SK-N-DZ (cell line): ENCODE measurements at regions not wholly inside any gene's neighbourhood (a gene's known extent, or its start where the extent isn't known, plus 50 kb on each side); places are given as distances from the start of the nearest gene placed in this dataset.

Experiments used
- DNase-seq: peaks from one replicate; pipeline ENCODE4 v3.0.0-alpha.2; 2015; ENCODE audit warnings: low spot score

- DNase-seq, result no peak
Observed at GRCh38 chr2:103103678-103104077, 341.8 kb downstream of the TMEM182 start.

DNA sequence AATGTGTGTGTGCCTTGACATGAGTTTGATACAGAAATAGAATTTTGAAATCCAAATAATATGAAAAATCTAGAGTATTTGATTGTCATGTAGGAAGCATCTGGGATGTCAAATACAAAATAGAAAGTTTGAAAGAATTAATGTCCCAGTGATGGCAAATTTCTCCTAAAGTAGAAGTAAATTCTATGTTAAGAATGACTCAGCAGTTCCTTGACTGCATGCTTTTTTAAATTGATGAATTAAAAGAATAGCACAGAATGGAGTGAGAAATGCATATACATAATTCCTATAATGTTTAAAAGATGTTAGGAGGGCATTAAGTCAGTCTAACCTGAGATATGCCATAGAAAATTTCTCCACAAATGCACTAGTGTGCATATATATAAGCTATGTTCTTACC is 357.5 kb downstream of the TMEM182 start:
- no peak for DNase-seq

DNA sequence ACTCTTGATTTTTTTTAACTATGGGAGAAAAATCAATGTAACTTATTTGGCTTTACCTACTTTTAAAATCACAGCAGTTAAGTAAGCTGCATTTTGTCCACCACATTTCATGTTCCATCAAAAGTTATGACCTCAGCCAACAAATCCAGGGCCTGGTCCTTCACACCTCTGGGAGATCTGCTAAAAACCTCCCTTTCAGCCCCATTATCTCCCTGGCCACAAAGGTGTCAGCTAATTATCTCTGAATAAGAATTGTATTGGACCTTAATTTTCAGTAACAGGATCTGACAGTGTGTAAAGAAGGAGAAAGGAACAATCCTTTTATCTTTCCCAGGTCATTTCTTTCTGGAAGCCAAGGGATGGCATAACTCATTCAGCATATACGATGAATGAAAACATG is 359.3 kb downstream of the TMEM182 start:
- no peak for DNase-seq

- DNase-seq, result no peak
Observed at GRCh38 chr2:103123516-103123915, 361.7 kb downstream of the TMEM182 start.

- no peak for DNase-seq
Observed at GRCh38 chr2:103130857-103131256, 369.0 kb downstream of the TMEM182 start.

- DNase-seq, result no peak
Observed at GRCh38 chr2:103132536-103133217, 370.8 kb downstream of the TMEM182 start.

DNA sequence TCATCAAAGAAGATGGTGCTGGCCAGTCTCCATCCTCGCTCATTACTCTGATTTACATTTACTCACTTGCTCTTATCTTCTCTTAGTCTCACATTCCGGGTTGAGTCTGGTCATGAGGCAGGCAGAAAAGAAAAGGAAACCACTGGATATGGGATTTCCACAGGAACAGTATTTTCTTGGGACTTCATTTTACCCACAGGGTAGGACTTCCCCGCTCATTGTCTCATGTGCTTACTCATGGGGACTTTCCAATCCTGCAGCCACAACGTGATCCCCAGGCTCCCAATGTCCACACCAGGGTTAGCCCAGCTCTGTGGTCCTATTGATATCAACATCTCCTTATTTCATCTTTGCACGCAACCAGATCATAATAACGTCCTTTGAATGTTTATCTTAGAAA is 373.8 kb downstream of the TMEM182 start:
- DNase-seq, result no peak

- DNase-seq, result no peak
Observed at GRCh38 chr2:103138123-103138901, 376.5 kb downstream of the TMEM182 start.

GRCh38 chr2:103139628-103140268 is 377.9 kb downstream of the TMEM182 start:
- no peak for DNase-seq

GRCh38 chr2:103144837-103145236 is 383.0 kb downstream of the TMEM182 start:
- DNase-seq, result no peak

DNA sequence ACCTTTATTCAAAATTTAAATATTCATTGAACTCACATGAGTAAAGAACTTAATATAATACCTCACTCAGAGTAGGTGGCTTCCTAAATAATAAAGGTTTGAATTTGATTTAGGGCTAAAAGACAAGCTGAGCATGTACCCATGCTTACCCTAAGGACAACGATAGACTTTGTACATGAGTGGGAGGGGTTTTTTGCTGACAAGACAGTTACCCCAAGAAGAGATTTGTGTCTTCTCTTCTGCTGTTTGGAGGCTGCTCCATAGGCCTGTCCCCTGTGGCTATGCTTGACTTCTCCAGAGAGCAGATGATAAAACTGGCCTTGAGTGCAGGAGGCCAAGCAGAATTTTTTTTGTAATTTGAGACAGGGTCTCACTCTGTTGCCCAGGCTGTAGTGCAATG is 383.9 kb downstream of the TMEM182 start:
- no peak for DNase-seq

GRCh38 chr2:103151046-103151445 is 389.2 kb downstream of the TMEM182 start:
- no peak for DNase-seq

GRCh38 chr2:103152556-103152955 is 390.7 kb downstream of the TMEM182 start:
- no peak for DNase-seq

- DNase-seq, result no peak
Observed at GRCh38 chr2:103153580-103154284, 391.9 kb downstream of the TMEM182 start.

DNA sequence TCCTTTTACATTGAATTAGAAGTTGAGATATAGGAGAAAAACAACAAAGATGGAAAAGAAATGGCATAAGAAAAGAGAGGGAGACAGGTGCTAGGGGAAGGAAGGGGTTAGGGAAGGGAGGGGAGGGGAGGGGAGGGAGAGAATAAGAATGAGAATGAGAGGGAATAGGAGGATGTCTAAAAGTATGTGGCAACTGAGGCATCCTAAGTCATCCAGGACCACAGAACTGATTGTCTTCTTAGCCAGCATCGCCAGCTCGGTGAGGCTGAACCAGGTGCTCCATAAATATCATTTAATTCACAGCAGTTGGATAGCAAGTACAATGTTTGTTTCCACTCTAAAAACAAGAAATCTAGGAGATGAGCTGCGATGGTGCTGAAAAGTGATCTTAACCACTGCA is 393.5 kb downstream of the TMEM182 start:
- DNase-seq, result no peak

GRCh38 chr2:103159018-103159417 is 397.2 kb downstream of the TMEM182 start:
- DNase-seq, result no peak

DNA sequence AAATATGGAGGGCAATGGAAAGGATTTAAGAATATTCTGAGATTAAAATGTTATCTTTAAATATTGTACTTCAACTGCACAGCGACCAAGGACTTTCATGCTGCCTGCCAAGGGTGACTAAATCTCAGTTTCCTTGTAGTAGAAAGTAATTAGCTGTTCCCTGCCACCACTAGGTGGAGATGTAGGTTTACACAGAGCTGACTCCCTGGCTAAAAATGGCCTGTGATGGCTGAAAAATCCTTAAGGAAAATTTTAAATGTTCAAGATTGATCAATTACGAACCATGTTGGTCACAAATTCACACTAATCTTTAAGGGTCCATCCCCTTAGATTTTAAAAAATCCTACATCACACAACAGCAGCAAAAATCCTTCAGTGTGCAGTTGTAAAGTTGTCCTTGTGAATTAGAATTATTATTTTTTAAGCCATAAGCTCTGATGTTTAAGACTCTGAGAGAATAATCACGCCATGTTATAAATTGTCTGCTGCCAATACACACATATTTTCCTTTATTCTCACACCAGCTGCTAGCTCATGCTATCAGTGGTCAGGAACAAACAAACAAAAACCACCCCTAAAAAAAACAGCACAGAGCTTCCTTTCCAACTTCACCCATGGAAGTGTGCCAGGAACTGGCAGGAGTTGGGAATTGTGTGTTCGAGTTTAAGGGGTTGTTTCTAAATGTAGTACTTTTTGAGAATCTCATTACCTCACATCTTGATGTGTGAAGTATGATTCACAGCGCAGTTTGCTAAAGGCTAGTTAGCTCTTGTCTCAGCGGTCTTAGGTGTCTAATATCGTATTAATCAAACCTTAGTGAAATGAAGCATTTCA is 399.8 kb downstream of the TMEM182 start:
- DNase-seq, result peak; percentile 51

GRCh38 chr2:103164748-103165147 is 402.9 kb downstream of the TMEM182 start:
- no peak for DNase-seq

GRCh38 chr2:103165836-103166235 is 404.0 kb downstream of the TMEM182 start:
- no peak for DNase-seq

DNA sequence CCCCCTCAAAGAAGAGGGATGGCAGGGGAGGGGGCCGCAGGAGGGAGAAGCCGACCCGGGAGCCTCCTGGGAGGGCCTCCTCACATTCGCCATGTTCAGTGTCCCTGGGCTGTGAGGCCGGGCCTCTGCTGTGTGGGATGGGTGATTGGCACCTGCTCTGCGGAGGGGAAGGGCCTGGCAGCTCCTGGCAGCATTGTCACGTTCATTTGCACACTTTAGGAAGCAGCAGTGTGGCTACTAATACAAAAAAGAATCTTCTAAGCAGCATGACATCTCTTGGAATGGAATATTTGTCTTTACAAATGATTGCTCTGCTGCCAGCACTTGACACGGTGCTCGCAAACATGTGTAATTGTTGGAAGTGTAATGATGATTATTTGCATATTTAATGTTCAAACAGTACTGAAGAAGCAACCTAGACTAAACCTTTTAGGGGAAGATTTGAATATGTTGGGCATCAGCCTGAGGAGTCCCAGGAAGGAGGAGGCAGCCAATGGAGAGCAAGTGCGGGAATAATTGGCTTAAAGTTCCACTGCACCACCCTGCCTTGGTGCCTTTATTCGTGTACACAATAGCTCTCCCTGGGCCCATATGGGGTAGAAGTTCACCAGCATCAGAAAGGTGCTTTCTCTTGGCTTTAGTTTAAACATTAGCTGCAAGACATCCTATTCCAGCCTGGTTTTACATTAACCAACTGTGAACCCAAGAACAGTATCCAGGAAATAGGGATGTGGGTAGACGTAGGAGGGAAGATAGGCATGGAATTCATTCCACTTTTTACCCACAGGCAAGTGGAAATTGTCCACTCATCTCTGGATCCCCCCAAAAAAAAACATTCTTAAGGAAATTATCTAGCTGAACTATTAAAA is 404.9 kb downstream of the TMEM182 start:
- no peak for DNase-seq
